GM18505 (cell line): ENCODE measurements at regions not wholly inside any gene's neighbourhood (a gene's known extent, or its start where the extent isn't known, plus 50 kb on each side); places are given as distances from the start of the nearest gene placed in this dataset.
"Not testable (repeated sequence)": the region's sequence is repeated elsewhere in the genome, so short reads cannot be mapped to it uniquely, and the experiment has no call there.

Experiments used
- ATAC-seq: cut with Tn5 transposase; IDR thresholded peaks from one replicate; pipeline ENCODE4 v1.9.1; 2021; ENCODE audit not compliant: unreplicated experiment
- POLR2A ChIP-seq: IDR thresholded peaks from 4 replicates; pipeline ENCODE4 v1.6.1; 2011; ENCODE audit warnings: borderline replicate concordance; ENCODE audit not compliant: insufficient read depth, insufficient read length; ENCODE audit errors: extremely low read depth

GRCh38 chr1:168490306-168490705, 53.5 kb downstream of the XCL2 start:
- no peak for ATAC-seq
- TF ChIP-seq POLR2A = no peak

GRCh38 chr1:168488138-168488537, 55.7 kb downstream of the XCL2 start:
- no peak for ATAC-seq
- TF ChIP-seq POLR2A = no peak

- not testable (repeated sequence) for ATAC-seq
These were observed 57.0 kb downstream of the XCL2 start for GRCh38 chr1:168486820-168487219.

DNA sequence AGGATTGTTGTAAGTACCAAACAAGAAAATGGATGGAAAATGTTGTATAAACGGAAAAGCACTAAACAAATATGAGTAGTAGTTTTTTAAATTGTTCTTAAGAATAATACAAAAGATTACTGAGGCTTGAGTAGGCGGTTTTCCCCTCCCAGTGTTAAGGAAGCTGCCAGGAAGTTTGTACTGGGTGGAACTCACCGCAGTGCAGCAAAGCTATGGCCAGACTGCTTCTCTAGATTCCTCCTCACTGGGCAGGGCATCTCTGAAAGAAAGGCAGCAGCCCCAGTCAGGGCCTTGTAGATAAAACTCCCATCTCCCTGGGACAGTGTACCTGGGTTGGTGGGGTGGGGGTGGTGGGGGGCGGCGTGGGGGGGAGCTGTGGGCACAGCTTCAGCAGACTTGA, 58.7 kb downstream of the XCL2 start:
- no peak for ATAC-seq
- TF ChIP-seq POLR2A = no peak

GRCh38 chr1:168484083-168484482, 59.7 kb downstream of the XCL2 start:
- no peak for TF ChIP-seq POLR2A
- ATAC-seq = no peak

GRCh38 chr1:168483539-168483938, 60.3 kb downstream of the XCL2 start:
- TF ChIP-seq POLR2A = no peak
- ATAC-seq = no peak

GRCh38 chr1:168482106-168482505, 61.7 kb downstream of the XCL2 start:
- ATAC-seq = no peak
- no peak for TF ChIP-seq POLR2A

DNA sequence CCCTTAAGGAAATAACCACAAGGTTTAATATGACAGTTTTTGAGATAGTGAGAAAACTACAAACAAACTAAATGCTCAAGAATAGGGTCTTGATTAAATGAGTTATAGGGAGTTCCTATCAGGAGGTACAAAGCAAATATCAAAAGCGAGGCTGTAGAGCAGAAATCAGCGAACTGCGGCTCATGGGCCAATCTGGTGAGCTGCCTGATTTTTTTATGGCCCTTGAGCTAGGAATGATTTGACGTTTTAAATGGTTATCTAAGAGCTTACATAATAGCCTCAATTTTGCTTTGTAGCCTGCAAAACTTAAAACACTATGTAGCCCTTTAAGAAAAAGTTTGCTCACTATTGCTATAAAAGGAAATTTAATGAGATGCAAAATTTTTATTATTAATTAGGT, 62.2 kb downstream of the XCL2 start:
- ATAC-seq = no peak
- no peak for TF ChIP-seq POLR2A

DNA sequence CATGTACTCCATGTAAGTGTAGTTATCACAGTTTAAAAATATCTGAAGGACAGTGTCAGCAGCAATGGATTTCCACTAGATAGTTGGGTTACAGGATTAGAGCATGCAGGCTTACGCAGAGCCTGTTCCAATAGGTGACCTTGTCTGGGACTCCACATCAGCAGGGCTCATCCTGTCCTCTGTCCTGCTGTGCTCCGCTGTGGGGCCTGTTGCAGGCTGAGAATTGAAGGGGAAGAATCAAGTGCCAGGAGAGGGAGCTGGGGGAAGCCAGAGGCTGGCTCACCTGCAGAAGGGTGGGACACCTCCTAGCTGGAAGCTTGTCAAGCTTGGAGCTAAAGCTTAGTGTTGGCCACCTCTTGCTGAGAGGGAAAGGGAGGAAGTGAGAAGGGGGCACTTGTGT, 62.8 kb downstream of the XCL2 start:
- no peak for ATAC-seq
- TF ChIP-seq POLR2A = no peak

GRCh38 chr1:168477792-168478191, 66.0 kb downstream of the XCL2 start:
- TF ChIP-seq POLR2A = no peak
- ATAC-seq = no peak

DNA sequence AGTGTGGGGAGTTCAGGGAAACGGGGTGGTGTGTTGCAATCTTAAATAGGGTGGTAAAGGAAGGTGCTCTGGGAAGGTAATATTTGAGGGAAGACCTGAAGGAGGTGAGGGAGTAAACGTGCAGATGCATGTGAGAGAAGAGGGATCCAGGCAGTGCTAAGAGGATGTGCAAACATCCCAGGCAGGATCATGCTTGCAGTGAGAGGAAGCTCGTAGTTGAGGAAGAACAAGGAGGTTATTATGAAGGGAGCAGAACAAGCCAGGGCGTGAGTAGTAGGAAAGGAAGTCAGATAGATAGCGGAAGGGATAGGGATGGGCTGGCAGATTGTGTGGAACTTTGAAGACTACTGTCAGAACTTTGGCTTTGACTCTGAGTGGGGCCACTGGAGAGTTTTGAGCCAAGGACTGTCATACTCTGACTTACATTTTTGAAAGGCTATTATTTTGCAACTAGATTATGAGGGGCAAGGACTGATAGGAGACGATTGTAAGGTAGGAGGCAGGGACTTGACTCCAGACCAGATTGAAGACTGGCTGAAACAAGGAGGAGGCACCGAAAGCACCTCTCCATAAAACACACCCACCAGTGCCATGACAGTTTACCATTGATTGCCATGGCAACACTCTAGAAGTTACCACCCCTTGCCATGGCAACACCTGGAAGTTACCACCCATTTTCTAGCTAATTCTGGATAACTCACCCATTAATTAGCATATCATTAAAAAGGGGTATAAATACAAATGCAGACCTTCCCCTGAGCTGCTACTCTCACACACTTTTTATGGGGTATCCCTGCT, 67.0 kb downstream of the XCL2 start:
- TF ChIP-seq POLR2A = no peak
- ATAC-seq = no peak

GRCh38 chr1:168474322-168474721, 69.5 kb downstream of the XCL2 start:
- no peak for ATAC-seq
- TF ChIP-seq POLR2A = no peak

DNA sequence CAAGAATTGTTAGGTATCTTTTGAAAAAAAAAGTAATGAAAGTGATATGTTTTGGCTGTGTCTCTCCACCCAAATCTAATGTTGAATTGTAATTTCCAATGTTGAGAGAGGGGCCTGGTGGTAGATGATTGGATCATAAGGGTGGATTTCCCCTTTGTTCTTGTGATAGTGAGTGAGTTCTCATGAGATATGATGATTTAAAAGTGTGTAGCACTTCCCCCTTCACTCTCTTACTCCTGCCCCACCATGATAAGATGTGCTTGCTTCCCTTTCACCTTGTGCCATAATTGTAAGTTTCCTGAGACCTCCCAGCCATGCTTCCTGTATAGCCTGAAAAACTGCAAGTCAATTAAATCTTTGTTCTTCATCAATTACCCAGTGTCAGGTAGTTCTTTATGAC, 70.7 kb downstream of the XCL2 start:
- no peak for TF ChIP-seq POLR2A
- no peak for ATAC-seq

- TF ChIP-seq POLR2A = no peak
- ATAC-seq = no peak
These were observed 71.6 kb downstream of the XCL2 start for GRCh38 chr1:168472223-168472622.
